CD14-positive monocyte (primary cell): ENCODE measurements at regions not wholly inside any gene's neighbourhood (a gene's known extent, or its start where the extent isn't known, plus 50 kb on each side); places are given as distances from the start of the nearest gene placed in this dataset.

Source experiments
- DNase-seq, 3 donors: peaks; one replicate each; pipeline ENCODE4 v3.0.0-alpha.2; 2011 to 2022
- H2AFZ ChIP-seq: 2 replicates; pipeline ENCODE4 v1.6.0; 2012; ENCODE audit warnings: mild to moderate bottlenecking, low read depth, low read length, inconsistent platforms; ENCODE audit not compliant: insufficient read depth, poor library complexity, severe bottlenecking
- H3K27ac ChIP-seq, 2 donors: 1 replicate in 1 of 2; 2 replicates in 1 of 2; pipeline ENCODE4 v1.5.1; 2012 to 2013; ENCODE audit warnings: low read length in 2 of 2, control low read depth in 1 of 2, inconsistent platforms in 1 of 2, low read depth in 1 of 2, mild to moderate bottlenecking in 1 of 2
- H3K27me3 ChIP-seq, 2 donors: one replicate each; pipeline versions ENCODE4 v1.6.0 to v1.6.1; 2011 to 2013; ENCODE audit warnings: low read length in 2 of 2; ENCODE audit not compliant: control insufficient read depth in 2 of 2, insufficient read depth in 2 of 2
- H3K36me3 ChIP-seq, 2 donors: replicated peaks in 1 of 2; 1 replicate in 1 of 2; 2 replicates in 1 of 2; pipeline versions ENCODE4 v1.5.1 to v1.6.1; 2012 to 2013; ENCODE audit warnings: low read length in 2 of 2, control low read depth in 1 of 2, inconsistent platforms in 1 of 2, mild to moderate bottlenecking in 1 of 2; ENCODE audit not compliant: insufficient read depth in 2 of 2, control insufficient read depth in 1 of 2
- H3K4me1 ChIP-seq, 2 donors: 1 replicate in 1 of 2; 2 replicates in 1 of 2; pipeline versions ENCODE4 v1.5.1 to v1.6.1; 2012 to 2013; ENCODE audit warnings: low read length in 2 of 2, control low read depth in 1 of 2, inconsistent platforms in 1 of 2, mild to moderate bottlenecking in 1 of 2, moderate library complexity in 1 of 2; ENCODE audit not compliant: insufficient read depth in 2 of 2, control insufficient read depth in 1 of 2
- H3K4me2 ChIP-seq: replicated peaks from 2 replicates; pipeline ENCODE3; 2012; ENCODE audit warnings: low read length, moderate library complexity, mild to moderate bottlenecking; ENCODE audit not compliant: poor library complexity, severe bottlenecking; ENCODE audit errors: extremely low read depth
- H3K4me3 ChIP-seq, 3 experiments: fragments of 200-600 bp in 1 of 3; sonication (generic) in 1 of 3; replicated peaks in 1 of 3; 1 replicate in 2 of 3; 2 replicates in 1 of 3; pipeline ENCODE4 v1.5.1; 2011 to 2013; ENCODE audit warnings: low read length in 3 of 3, mild to moderate bottlenecking in 3 of 3, control low read depth in 2 of 3, low read depth in 2 of 3, inconsistent platforms in 1 of 3, moderate library complexity in 1 of 3
- H3K79me2 ChIP-seq: 2 replicates; pipeline ENCODE4 v1.6.0; 2012; ENCODE audit warnings: mild to moderate bottlenecking, control low read depth, inconsistent platforms, low read length, moderate library complexity; ENCODE audit not compliant: insufficient read depth
- H3K9ac ChIP-seq: 2 replicates; pipeline ENCODE4 v1.6.0; 2017; ENCODE audit warnings: low read length, mild to moderate bottlenecking; ENCODE audit not compliant: insufficient read depth, poor library complexity, severe bottlenecking
- H3K9me3 ChIP-seq, 2 donors: replicated peaks in 1 of 2; 1 replicate in 1 of 2; 2 replicates in 1 of 2; pipeline versions ENCODE4 v1.5.1 to v1.6.1; 2012 to 2013; ENCODE audit warnings: low read length in 2 of 2, control low read depth in 1 of 2; ENCODE audit not compliant: control insufficient read depth in 1 of 2, insufficient read depth in 1 of 2
- H4K20me1 ChIP-seq: 2 replicates; pipeline ENCODE4 v1.6.0; 2012; ENCODE audit warnings: mild to moderate bottlenecking, low read length, control low read depth, moderate library complexity; ENCODE audit not compliant: insufficient read depth
- H3K27ac Mint-ChIP-seq, 7 donors: one replicate each; pipeline ENCODE4 v1.8.0; 2020; ENCODE audit warnings: mild to moderate bottlenecking in 7 of 7, mixed read lengths in 7 of 7, moderate library complexity in 6 of 7, inconsistent platforms in 2 of 7
- H3K27me3 Mint-ChIP-seq, 3 donors: one replicate each; pipeline ENCODE4 v1.8.0; 2021 to 2022; ENCODE audit warnings: low read depth in 3 of 3, mild to moderate bottlenecking in 3 of 3, mixed read lengths in 3 of 3, moderate library complexity in 3 of 3, inconsistent platforms in 1 of 3
- H3K36me3 Mint-ChIP-seq, 2 donors: one replicate each; pipeline ENCODE4 v1.8.0; 2020; ENCODE audit warnings: mixed read lengths in 2 of 2, inconsistent platforms in 1 of 2, mild to moderate bottlenecking in 1 of 2
- H3K4me1 Mint-ChIP-seq: one replicate; pipeline ENCODE4 v1.8.0; 2020; ENCODE audit warnings: mild to moderate bottlenecking, mixed read lengths
- H3K4me3 Mint-ChIP-seq, 2 donors: one replicate each; pipeline ENCODE4 v1.8.0; 2020; ENCODE audit warnings: mild to moderate bottlenecking in 2 of 2, mixed read lengths in 2 of 2, moderate library complexity in 1 of 2
- H3K9me3 Mint-ChIP-seq, 7 donors: one replicate each; pipeline ENCODE4 v1.8.0; 2020 to 2022; ENCODE audit warnings: mixed read lengths in 7 of 7, mild to moderate bottlenecking in 6 of 7, moderate library complexity in 6 of 7, inconsistent platforms in 2 of 7
- WGBS: methylation state at CpG from one replicate; pipeline ENCODE4 v1.1.5; 2013; ENCODE audit warnings: missing lambda C conversion rate; ENCODE audit not compliant: insufficient coverage; 5-methylcytosine and 5-hydroxymethylcytosine counted together
- intact Hi-C, 2 donors: fragments of 100-400 bp; cut with micrococcal nuclease; formaldehyde crosslinking; loops; one replicate each; pipeline versions ENCODE4 v1.15.0 to v1.15.1; 2023
- TF ChIP-seq, protein P1 (sequence below): fragments of 200-600 bp; IDR thresholded peaks from one replicate; pipeline ENCODE4 v1.8.0; 2022; ENCODE audit warnings: antibody characterized with exemption, mild to moderate bottlenecking

DNA sequence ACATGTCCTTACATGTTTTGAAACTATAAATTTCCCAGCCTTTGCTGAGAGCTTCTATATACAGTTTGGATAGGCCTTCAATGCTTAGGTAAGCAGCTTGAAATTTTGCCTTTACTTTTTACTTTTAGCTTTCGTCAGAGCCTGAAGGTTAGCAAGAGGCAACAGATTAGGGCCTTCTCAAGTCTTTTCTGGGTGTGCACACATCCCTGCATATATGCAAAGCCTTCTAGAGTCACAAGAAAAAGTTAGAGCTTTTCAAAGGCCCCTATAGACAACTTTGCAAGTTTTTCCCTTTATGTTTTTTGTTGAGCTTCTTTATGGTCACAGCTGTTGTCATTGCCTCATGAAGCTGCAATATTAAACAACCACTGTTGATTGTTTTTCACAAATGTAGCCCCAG lies 778.4 kb downstream of the GALC start:
- H3K9ac ChIP-seq: no peak overlapping the region
- Mint-ChIP-seq H3K27ac (no peak overlapping the region), H3K9me3 (peaks cover 0 to 11% (median 3%) of the 10 kb centered on the region in 7 donors), H3K27me3 (no peaks in the 10 kb centered on the region), H3K4me3 (no peak overlapping the region), H3K4me1 (no peaks in the 10 kb centered on the region), H3K36me3 (no peaks in the 10 kb centered on the region)
- H3K27ac ChIP-seq: no peak overlapping the region
- no peaks in the 10 kb centered on the region for H3K4me1 ChIP-seq
- no peak overlapping the region for H3K4me3 ChIP-seq
- TF ChIP-seq, protein P1, sequence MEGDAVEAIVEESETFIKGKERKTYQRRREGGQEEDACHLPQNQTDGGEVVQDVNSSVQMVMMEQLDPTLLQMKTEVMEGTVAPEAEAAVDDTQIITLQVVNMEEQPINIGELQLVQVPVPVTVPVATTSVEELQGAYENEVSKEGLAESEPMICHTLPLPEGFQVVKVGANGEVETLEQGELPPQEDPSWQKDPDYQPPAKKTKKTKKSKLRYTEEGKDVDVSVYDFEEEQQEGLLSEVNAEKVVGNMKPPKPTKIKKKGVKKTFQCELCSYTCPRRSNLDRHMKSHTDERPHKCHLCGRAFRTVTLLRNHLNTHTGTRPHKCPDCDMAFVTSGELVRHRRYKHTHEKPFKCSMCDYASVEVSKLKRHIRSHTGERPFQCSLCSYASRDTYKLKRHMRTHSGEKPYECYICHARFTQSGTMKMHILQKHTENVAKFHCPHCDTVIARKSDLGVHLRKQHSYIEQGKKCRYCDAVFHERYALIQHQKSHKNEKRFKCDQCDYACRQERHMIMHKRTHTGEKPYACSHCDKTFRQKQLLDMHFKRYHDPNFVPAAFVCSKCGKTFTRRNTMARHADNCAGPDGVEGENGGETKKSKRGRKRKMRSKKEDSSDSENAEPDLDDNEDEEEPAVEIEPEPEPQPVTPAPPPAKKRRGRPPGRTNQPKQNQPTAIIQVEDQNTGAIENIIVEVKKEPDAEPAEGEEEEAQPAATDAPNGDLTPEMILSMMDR: no peak
- H3K79me2 ChIP-seq: no peaks in the 10 kb centered on the region
- H4K20me1 ChIP-seq: no peaks in the 10 kb centered on the region
- no peaks in the 10 kb centered on the region for H3K36me3 ChIP-seq
- peaks cover 8 to 18% of the 10 kb centered on the region in 2 donors for H3K9me3 ChIP-seq
- intact Hi-C loops: no loop called here
- no peaks in the 10 kb centered on the region for H3K27me3 ChIP-seq
- DNase-seq: no peak
- no peak overlapping the region for H3K4me2 ChIP-seq
- WGBS: 100% methylated on average over 1 of the region's 1 CpG
- H2AFZ ChIP-seq: no peak overlapping the region

DNA sequence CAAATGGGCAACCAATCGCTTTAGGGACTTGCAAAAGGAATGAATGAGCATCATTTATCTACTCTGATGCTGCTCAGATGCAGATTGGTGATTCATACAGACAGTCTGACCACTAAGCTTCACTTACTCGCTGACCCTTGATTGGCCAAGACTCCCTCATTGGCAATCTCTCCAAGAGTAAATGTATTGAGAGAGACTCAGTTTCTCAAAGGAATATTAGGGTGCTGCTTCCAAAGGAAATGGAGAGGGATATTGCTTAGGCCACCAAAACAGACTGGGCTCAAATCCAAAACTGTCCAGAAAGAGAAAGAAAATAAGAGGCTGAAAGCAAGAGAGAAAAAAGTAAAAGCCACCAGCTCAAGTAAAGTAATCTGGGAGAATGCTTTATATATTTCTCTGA lies 785.2 kb downstream of the GALC start:
- Histone ChIP-seq H3K4me1 (no peaks in the 10 kb centered on the region), H3K27me3 (no peaks in the 10 kb centered on the region), H3K4me3 (no peak overlapping the region), H4K20me1 (no peaks in the 10 kb centered on the region), H2AFZ (no peak overlapping the region), H3K9me3 (peaks cover 0 to 4% of the 10 kb centered on the region in 2 donors), H3K79me2 (no peaks in the 10 kb centered on the region), H3K9ac (no peak overlapping the region), H3K4me2 (no peak overlapping the region), H3K36me3 (no peaks in the 10 kb centered on the region), H3K27ac (no peak overlapping the region)
- no peak for DNase-seq
- no peak overlapping the region for H3K4me3 Mint-ChIP-seq
- TF ChIP-seq, protein P1: no peak
- H3K9me3 Mint-ChIP-seq: peaks cover 0 to 5% (median under 1%) of the 10 kb centered on the region in 7 donors
- H3K27me3 Mint-ChIP-seq: no peaks in the 10 kb centered on the region
- 71% methylated on average over 1 of the region's 2 CpGs for WGBS
- intact Hi-C loops: no loop called here
- H3K4me1 Mint-ChIP-seq: no peaks in the 10 kb centered on the region
- H3K36me3 Mint-ChIP-seq: no peaks in the 10 kb centered on the region
- H3K27ac Mint-ChIP-seq: no peak overlapping the region
